SW 1271 (cell line): ENCODE measurements at regions not wholly inside any gene's neighbourhood (a gene's known extent, or its start where the extent isn't known, plus 50 kb on each side); places are given as distances from the start of the nearest gene placed in this dataset.
"Not testable (repeated sequence)": the region's sequence is repeated elsewhere in the genome, so short reads cannot be mapped to it uniquely, and the experiment has no call there.

Experiments
- DNase-seq, 2 experiments: peaks; one replicate each; lab custom pipeline; 2025; lab: John Stamatoyannopoulos, UW

DNA sequence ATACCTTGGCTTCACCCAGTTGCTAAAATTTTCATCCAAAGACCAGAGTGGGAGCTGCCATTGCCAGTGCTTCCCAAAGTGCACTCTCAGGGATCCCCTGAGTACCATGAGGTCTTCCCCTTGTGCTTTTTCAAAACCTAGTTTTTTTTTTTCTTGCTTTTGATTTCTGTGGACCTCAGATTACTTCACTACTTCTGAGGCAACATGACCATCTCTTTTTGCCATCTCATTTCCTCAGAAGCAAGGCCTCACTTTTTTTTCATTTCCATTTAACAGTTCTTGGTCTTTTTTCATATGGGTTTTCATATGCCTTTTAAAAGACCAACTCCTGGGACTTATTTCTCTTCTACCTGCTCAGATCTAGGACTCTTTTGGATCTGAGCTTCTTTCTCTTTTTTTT is 64.1 kb upstream of the MMS22L start:
- DNase-seq, result no peak

- DNase-seq, result no peak
These were observed 78.3 kb upstream of the MMS22L start for GRCh38 chr6:97361286-97361685.

DNA sequence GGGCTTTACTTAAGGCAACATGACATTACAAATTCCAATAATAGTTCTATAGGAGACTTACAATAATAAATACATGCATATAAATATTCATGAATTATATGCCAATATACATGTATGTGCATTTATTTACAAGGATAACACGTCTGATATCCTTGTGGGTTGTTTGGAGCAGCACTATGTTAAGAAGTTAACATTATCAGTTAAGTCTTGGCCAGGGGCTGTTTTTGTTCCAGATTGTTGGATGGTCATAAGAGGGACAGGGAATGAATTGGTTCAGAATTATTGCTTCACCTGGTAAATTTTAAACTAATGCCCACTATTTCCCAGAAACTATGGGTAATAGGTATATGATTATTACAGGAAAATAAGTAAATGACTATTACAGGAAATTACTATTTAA is 81.3 kb upstream of the MMS22L start:
- no peak for DNase-seq

DNA sequence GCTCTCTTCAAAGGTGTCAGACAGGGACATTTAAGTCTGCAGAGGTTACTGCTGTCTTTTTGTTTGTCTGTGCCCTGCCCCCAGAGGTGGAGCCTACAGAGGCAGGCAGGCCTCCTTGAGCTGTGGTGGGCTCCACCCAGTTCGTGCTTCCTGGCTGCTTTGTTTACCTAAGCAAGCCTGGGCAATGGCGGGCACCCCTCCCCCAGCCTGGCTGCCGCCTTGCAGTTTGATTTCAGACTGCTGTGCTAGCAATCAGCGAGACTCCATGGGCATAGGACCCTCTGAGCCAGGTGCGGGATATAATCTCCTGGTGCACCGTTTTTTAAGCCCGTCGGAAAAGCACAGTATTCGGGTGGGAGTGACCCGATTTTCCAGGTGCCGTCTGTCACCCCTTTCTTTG is 99.1 kb upstream of the MMS22L start:
- DNase-seq, result not testable (repeated sequence)

- DNase-seq, result no peak
These were observed 109.7 kb upstream of the MMS22L start for GRCh38 chr6:97392735-97393134.

- DNase-seq, result peak; percentile 2 to 60
These were observed 111.2 kb upstream of the MMS22L start for GRCh38 chr6:97394160-97394748.

DNA sequence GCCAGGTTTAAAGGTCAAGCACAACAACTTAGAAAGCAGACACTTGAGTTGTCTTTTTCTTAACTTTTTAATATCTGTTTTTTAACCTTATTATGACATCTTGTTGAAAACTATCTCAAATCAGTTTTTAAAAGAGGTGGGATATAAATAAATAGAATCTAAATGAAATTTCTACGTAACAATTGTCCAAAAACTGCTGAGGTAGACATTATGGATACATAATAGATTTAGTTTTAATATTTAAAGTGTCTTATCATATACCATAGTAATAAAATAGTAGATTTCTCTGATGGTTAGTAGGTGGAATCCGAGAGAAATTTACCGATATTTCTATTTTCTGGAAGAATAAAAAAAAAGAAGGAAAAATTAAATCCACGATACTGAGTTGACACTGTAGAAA is 113.9 kb upstream of the MMS22L start:
- DNase-seq, result no peak

DNA sequence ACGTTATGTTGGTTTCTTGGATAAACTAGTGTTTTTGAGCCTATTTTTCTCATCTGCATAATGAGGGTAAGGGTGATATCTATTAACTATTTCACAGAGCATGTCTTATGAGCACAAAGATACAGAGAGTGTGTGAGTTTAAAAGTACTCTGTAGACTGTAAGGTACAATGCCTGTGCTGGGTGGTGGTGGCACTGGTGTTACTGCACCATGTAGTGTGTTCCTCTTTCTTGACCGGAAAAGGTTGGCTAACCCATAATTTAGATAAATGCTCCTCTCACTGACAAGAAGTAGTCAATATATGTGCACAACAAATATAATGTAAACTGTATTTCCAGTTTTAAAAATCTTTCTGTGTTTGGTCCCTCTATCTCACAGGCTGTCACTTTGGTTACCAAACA is 116.2 kb upstream of the MMS22L start:
- no peak for DNase-seq

GRCh38 chr6:97401533-97401932 is 118.5 kb upstream of the MMS22L start:
- no peak for DNase-seq

DNA sequence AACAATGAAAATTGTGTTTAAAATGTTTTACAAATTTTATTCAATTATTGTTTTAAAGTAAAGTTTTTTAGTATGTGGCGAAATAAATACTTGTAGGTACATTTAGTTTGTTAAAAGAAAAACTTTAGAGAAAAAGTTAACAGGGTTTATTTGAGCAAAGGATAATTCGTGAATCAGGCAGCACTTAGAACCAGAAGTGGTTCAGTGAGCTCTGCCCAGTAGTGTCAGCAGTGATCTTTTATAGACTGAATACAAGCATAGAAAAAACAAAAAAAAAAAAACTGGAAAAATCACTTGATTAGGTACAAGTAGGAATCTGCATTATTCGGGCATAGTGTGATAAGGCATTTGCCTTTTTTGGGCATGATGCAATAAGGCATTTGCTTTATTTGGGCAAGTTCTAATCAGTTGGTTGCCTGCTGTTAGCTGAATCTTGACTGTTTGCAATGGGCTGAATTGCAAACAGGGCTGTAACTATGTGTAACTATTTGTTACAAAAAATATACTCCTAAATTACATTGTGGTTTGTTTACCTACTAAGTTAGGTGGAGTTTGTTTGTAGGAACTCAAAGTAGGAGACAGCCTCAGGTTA is 122.9 kb upstream of the MMS22L start:
- DNase-seq, result no peak

DNA sequence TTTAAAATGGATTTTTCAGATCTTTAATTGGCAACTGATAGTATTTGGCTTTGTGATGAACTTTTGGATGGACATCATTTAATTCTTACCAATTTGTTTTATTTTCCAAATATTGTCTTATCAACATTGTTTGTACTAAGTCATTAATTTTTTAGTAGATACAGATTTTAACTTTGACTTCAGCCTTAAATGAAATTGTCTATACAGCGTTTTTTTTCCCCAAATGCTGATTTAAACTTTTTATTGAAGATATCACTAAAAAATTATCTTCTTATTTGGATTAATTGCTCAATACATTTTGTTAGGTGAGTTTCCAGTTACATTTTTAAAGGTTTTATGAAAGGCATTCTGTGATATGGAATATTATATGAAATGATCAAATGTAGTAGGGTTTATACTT is 123.6 kb upstream of the MMS22L start:
- no peak for DNase-seq

DNA sequence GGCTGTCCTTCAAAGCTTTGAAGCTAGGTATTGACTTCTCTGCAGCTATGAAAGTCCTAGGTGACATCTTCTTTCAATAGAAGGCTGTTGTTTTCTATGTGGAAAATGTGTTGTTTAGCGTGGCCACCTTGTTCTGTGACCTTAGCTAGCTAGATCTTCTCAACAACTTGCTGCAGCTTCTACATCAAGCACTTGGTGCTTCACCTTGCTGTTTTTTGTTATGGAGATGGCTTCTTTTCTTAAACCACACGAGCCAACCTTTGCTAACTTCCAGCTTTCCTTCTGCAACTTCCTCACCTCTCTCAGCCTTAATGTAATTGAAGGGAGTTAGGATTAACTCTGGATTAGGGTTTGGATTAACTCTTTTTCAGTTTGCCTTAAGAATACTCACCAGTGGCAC is 128.6 kb upstream of the MMS22L start:
- no peak for DNase-seq

- DNase-seq, result no peak
These were observed 129.5 kb upstream of the MMS22L start for GRCh38 chr6:97412511-97412910.

GRCh38 chr6:97422171-97422570 is 139.2 kb upstream of the MMS22L start:
- DNase-seq, result no peak

DNA sequence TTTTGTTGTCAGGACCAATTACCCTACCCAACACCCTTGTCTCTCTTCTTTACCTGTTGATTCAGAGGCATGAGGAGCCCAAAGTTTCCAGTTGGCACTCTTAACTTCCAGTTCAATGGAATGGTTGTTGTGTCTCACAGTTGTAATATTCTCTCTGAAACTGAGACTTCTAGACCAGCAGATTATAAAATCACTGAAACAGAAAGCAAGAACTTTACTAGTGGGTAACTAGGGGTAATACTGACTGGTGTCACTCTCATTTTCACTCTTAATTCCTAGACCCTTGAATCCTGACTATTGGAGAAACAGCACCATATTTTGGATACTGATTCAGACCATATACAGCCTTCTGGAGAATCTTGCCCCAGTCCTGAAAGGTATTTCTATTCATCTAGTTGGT is 140.2 kb upstream of the MMS22L start:
- DNase-seq, result no peak

DNA sequence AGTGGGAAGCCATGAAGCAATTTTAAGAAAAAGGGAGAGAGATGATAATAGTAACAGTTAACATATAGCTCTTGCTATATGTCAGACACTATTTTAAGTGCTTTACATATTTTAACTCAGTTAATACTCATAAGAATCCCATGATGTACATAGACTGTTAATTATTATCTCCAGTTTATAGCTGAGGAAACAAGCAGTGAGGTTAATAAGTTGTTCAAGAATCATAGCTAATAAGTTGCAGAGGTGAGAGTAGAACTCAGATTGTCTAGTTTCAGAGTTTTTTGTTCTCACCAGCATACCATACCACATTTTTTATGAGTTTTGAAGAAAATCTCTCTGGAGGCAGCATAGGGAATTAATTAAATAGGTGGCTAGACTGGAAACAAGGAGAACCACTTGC is 144.6 kb upstream of the MMS22L start:
- no peak for DNase-seq

DNA sequence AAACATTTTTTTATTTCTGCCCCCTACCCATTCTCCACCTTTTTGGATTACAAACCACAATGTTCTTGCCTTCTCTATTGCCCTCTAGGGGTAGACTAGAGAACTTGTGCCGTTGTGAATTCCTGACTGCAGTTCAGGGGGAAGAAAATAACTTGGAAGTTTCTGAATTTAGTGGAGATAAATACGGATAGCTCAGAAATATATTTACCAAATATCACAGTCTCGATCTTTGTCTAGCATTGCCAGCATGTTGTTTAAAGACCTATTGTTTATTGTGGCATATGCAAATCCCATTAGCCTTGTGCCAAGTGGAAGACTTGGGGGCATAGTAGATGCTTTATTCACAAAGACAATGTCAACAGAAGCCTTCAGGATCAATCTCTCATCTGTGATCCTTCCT is 154.1 kb upstream of the MMS22L start:
- DNase-seq, result peak in 1 of 2 experiments; percentile 7

- DNase-seq, result no peak
These were observed 155.1 kb upstream of the MMS22L start for GRCh38 chr6:97438011-97438671.

GRCh38 chr6:97440590-97441176 is 157.7 kb upstream of the MMS22L start:
- peak; percentile 28 to 56 for DNase-seq

DNA sequence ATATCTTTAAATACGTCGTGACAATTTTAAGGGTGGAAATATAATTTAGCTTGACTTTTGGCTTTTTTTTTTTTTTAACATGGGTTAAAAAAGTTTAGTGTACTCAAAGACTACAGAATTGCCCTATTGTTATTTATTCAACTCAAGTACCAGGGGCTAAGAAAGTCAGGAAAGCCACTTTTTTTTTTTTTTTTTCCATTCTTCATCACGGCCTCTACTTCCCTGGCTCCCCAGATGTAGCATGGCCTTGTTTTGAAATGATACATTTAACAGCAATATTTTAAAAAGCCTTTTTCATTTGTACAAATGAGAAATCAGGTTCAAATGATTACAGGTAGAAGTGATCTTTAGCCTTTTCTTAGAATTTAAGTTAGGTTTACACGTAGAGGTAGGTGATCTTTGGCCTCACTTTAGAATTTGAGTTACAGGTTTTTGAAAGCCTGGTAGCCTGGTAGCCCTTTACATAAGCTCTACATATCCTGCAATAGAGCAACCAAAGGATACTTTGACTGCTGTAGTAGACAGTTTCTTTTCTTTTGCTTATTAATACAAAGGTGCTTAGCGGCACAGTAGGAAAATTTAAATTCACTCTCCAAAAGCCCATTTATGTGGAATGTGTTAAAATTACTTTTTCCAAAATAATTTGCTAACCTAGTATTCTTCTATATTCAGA is 160.5 kb upstream of the MMS22L start:
- no peak for DNase-seq

- DNase-seq, result no peak
These were observed 162.4 kb upstream of the MMS22L start for GRCh38 chr6:97445407-97445806.

GRCh38 chr6:97449444-97449966 is 166.5 kb upstream of the MMS22L start:
- no peak for DNase-seq

- DNase-seq, result no peak
These were observed 167.1 kb upstream of the MMS22L start for GRCh38 chr6:97450087-97450486.
